ENCODE measurements at regions not wholly inside any gene's neighbourhood (a gene's known extent, or its start where the extent isn't known, plus 50 kb on each side); places are given as distances from the start of the nearest gene placed in this dataset.

- no peak overlapping the region for H3K4me2 ChIP-seq (ENCODE audit: low read length)
- H3F3A ChIP-seq (ENCODE audit: control insufficient read depth, insufficient read depth): no peaks in the 10 kb centered on the region
- no peak overlapping the region for H3K4me3 ChIP-seq (ENCODE audit: low read length)
- no peaks in the 10 kb centered on the region for H4K20me1 ChIP-seq (ENCODE audit: control insufficient read depth, insufficient read depth, low read depth, low read length)
- H3K4me1 ChIP-seq (ENCODE audit: control insufficient read depth, low read length): no peaks in the 10 kb centered on the region
- no peaks in the 10 kb centered on the region for H3K27me3 ChIP-seq (ENCODE audit: control insufficient read depth, low read length)
- no peaks in the 10 kb centered on the region for H3K9me2 ChIP-seq (replicated peaks; ENCODE audit: control insufficient read depth, low read length)
- peaks cover 2% of the 10 kb centered on the region; the same call in 1 of the 2 replicates for H3K9me3 ChIP-seq (ENCODE audit: control insufficient read depth, insufficient read depth, low read length)
- H3K79me2 ChIP-seq (ENCODE audit: control insufficient read depth, low read length): no peaks in the 10 kb centered on the region
- H3K27ac ChIP-seq (ENCODE audit: low read depth, low read length): no peak overlapping the region
- no peak for TF ChIP-seq EZH2phosphoT487 (IDR thresholded peaks at IDR 0.05; ENCODE audit: borderline replicate concordance, low read length)
- TF ChIP-seq CTCF (IDR thresholded peaks at IDR 0.05; ENCODE audit: low read depth, low read length, poor library complexity, severe bottlenecking): no peak
- no peaks in the 10 kb centered on the region for H3K36me3 ChIP-seq (ENCODE audit: control insufficient read depth, low read length)
Measured at GRCh38 chr4:188620608-188621007, 481.4 kb downstream of the TRIML1 start.

GRCh38 chr4:188623314-188623854 lies 484.1 kb downstream of the TRIML1 start:
- TF ChIP-seq EZH2phosphoT487 (IDR thresholded peaks at IDR 0.05; ENCODE audit: borderline replicate concordance, low read length): no peak
- no peak for TF ChIP-seq CTCF (IDR thresholded peaks at IDR 0.05; ENCODE audit: low read depth, low read length, poor library complexity, severe bottlenecking)
- H3K4me3 ChIP-seq (ENCODE audit: low read length): no peak overlapping the region
- no peak overlapping the region for H3K27ac ChIP-seq (ENCODE audit: low read depth, low read length)

DNA sequence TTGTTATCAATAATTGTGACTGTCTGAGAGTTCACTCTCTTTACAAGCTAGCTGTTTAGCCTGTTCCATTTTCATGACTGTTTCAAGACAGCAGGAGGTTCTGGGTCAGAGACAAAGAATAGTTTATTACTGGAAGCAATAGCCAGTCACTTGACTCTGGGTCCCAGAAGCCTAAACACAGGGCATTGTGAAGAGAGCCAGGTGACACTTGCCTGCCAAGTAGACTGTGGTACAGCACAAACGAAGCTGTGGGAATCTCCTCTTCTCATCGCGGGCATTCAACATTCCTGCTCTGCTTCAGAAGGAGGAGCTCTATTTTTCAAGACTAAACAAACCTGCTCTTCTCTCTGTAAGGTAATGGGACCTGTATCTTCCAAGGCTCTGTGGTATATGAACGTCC lies 485.1 kb downstream of the TRIML1 start:
- H3K4me3 ChIP-seq (ENCODE audit: low read length): no peak overlapping the region
- H3K4me1 ChIP-seq (ENCODE audit: control insufficient read depth, low read length): no peaks in the 10 kb centered on the region
- H3K4me2 ChIP-seq (ENCODE audit: low read length): no peak overlapping the region
- no peaks in the 10 kb centered on the region for H3K79me2 ChIP-seq (ENCODE audit: control insufficient read depth, low read length)
- TF ChIP-seq EZH2phosphoT487 (IDR thresholded peaks at IDR 0.05; ENCODE audit: borderline replicate concordance, low read length) (no peak), CTCF (IDR thresholded peaks at IDR 0.05; ENCODE audit: low read depth, low read length, poor library complexity, severe bottlenecking) (no peak)
- no peaks in the 10 kb centered on the region for H3K36me3 ChIP-seq (ENCODE audit: control insufficient read depth, low read length)
- H3K27ac ChIP-seq (ENCODE audit: low read depth, low read length): no peak overlapping the region
- H4K20me1 ChIP-seq (ENCODE audit: control insufficient read depth, insufficient read depth, low read depth, low read length): no peaks in the 10 kb centered on the region
- no peaks in the 10 kb centered on the region for H3K9me2 ChIP-seq (replicated peaks; ENCODE audit: control insufficient read depth, low read length)
- no peaks in the 10 kb centered on the region for H3K9me3 ChIP-seq (ENCODE audit: control insufficient read depth, insufficient read depth, low read length)
- H3K27me3 ChIP-seq (ENCODE audit: control insufficient read depth, low read length): no peaks in the 10 kb centered on the region
- H3F3A ChIP-seq (ENCODE audit: control insufficient read depth, insufficient read depth): no peaks in the 10 kb centered on the region

More at GRCh38 chr4:188623314-188623854, 484.1 kb downstream of the TRIML1 start:
- no peaks in the 10 kb centered on the region for H4K20me1 ChIP-seq (ENCODE audit: control insufficient read depth, insufficient read depth, low read depth, low read length)
- no peaks in the 10 kb centered on the region for H3K4me1 ChIP-seq (ENCODE audit: control insufficient read depth, low read length)
- no peaks in the 10 kb centered on the region for H3K9me2 ChIP-seq (replicated peaks; ENCODE audit: control insufficient read depth, low read length)
- H3K36me3 ChIP-seq (ENCODE audit: control insufficient read depth, low read length): no peaks in the 10 kb centered on the region
- H3K9me3 ChIP-seq (ENCODE audit: control insufficient read depth, insufficient read depth, low read length): no peaks in the 10 kb centered on the region
- no peaks in the 10 kb centered on the region for H3F3A ChIP-seq (ENCODE audit: control insufficient read depth, insufficient read depth)
- no peaks in the 10 kb centered on the region for H3K79me2 ChIP-seq (ENCODE audit: control insufficient read depth, low read length)
- H3K27me3 ChIP-seq (ENCODE audit: control insufficient read depth, low read length): no peaks in the 10 kb centered on the region
- H3K4me2 ChIP-seq (ENCODE audit: low read length): no peak overlapping the region

All from DOHH2 (cell line).